ENCODE measurements at regions not wholly inside any gene's neighbourhood (a gene's known extent, or its start where the extent isn't known, plus 50 kb on each side); places are given as distances from the start of the nearest gene placed in this dataset.

DNA sequence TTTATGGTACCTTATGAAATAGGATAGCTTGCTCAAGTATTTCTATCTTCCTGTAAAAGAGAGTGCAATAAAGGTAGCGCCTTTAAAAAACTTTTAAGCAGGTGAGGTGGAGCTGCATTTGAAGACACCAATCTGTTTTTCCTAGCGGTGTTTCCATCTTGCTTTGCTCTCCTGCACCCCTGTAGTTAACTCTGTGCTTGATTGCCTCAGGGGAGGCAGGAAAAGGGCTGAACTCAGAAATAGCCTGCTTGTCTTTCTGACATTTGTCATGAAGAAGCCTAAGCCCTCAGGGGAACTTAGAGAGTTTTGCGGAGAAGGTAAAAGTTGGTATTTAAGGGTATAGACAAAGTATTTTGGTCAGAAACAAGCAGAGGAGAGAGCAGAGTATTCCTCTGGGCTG is 63.0 kb upstream of the TPRG1 start:
- DNase-seq (ENCODE audit: low spot score): no peak

DNA sequence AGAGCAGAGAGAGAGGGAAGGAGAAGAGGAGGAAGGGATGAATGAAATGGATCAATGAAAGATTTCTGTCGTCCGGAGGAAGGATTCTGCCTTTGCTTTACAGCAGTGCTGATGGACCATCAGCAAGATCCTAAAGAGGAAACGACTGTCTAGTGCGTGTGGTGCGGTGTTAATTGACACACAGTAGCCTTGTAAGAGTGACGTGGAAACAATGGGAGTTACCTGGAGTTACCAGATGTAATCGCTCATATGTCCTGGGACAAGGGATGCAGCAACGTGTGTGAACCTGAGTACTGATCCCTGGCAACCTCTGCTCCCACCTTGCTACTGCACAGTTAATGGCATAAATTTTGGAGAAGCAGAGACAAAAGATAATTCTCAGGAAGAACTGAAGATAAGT is 62.6 kb upstream of the TPRG1 start:
- DNase-seq (ENCODE audit: low spot score): no peak

DNA sequence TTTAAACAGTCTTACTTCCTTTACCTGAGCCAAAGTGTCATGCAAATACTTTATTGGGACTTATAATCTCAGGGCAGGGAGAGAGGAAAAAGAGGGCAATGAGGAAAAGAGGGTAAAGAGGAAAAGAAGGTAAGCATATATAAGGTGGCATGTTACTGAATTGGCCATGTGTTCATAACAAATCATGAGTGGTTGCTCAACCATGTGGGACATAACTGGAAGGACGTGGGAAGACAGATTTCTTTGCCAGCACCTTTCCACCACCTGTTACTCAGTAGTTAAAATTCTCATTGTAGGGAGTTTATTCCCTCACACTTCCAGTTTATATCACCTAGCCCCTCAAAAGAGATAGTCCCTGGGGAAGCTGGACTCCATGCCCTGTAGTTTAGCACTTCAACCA is 54.7 kb upstream of the TPRG1 start:
- no peak for DNase-seq (ENCODE audit: low spot score)

DNA sequence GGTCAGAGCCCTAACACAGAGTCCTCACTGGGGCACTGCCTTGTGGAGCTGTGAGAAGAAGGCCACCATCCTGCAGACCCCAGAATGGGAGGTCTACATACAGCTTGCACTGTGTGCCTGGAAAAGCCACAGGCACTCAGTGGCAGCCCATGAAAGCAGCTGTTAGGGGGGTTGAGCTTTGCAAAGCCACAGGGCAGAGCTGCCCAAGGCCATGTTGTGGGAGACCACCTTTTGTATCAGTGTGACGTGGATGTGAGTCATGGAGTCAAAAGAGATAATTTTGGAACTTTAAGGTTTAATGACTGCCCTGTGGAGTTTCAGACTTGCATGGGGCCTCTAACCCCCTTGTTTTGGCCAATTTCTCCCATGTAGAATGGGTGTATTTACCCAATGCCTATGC is 52.9 kb upstream of the TPRG1 start:
- DNase-seq (ENCODE audit: low spot score): no peak

DNA sequence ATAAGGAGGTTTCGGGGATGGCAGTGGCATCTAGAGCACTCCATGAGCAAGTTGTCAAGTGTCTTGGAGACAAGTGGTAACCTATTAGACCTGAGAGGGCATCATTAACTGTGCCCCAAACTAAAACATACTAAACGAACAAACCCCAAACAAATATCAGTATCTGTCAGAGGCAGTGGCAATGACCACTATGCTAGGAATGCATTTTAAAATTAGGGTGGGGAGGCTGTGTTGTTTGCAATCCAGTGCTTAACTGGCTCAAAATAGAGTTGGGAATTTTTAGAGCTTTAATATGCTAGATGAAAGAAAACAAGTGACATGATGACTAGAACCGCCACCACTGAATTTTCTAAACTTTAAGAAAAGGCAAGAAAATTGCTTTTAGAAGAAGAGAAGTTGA is 51.8 kb upstream of the TPRG1 start:
- DNase-seq (ENCODE audit: low spot score): no peak

DNA sequence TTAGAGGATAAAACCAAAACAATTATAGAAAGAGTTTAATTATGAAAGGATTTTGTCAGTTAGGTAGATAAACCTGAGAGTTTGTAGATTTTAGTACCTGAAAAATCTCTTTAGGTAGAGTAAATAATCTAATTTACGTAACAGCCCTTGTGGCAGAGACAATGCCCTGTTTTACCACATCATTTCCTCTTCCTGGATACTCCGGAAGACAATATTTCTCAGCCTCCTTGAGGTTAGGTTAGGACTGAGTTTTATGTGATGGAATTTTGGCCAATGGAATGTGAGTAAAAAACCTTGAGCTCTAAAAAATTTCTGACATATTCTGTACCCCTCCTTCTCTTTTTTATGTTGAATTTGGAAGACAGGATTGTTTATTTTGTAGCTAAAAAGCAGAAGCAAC is 50.7 kb upstream of the TPRG1 start:
- DNase-seq (ENCODE audit: low spot score): no peak
